ENCODE measurements at regions not wholly inside any gene's neighbourhood (a gene's known extent, or its start where the extent isn't known, plus 50 kb on each side); places are given as distances from the start of the nearest gene placed in this dataset.

DNA sequence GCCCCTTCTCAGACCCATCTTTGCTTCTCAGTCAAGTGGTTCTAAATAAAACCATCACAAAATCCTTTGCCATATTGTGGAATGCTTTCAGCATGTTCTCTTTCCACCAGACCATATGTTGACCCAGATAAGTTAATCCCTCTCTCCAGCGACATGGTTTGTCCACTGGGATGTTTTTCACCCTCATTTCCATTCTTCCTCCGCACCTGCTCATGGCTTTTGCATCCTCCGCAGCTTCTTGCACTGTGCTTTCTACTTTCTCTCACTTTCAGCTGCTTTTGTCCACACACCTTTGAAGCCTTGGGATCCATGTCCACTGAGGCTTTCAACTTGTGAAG is 52.3 kb upstream of the WAC start:
- TF ChIP-seq YY1 (IDR thresholded peaks at IDR 0.05; ENCODE audit: insufficient read depth, insufficient read length): no peak
- no peak for TF ChIP-seq ZNF274 (IDR thresholded peaks at IDR 0.05; ENCODE audit: low read depth, low read length)
